HCT116 (cell line): ENCODE measurements at regions not wholly inside any gene's neighbourhood (a gene's known extent, or its start where the extent isn't known, plus 50 kb on each side); places are given as distances from the start of the nearest gene placed in this dataset.

ENCODE experiments used
- ATAC-seq: fragments of 200-7000 bp; cut with Tn5 transposase; 2 replicates; pipeline ENCODE4 v1.9.1; 2020; ENCODE audit warnings: mild to moderate bottlenecking, moderate library complexity
- BruUV-seq: library from RNA; stranded (reverse); fragments of 400-500 nt; replicated peaks from 2 replicates; lab custom pipeline; 2021; lab: Mats Ljungman, UMichigan
- CTCF ChIA-PET: fragments of 300-600 bp; sonication (Branson Sonifier 250); formaldehyde crosslinking; loops from one replicate; lab custom pipeline; 2021; ENCODE audit warnings: antibody characterized with exemption; lab: Charles Lee
- POLR2A ChIA-PET: fragments of 300-600, 350-600 bp; sonication (Branson Sonifier 250); formaldehyde crosslinking; loops from one replicate; lab custom pipeline; 2021; ENCODE audit warnings: antibody characterized with exemption; lab: Charles Lee
- RAD21 ChIA-PET, 2 experiments: fragments of 300-600 bp; sonication (Branson Sonifier 250); formaldehyde crosslinking; loops; one replicate each; lab custom pipeline; 2023; ENCODE audit warnings: low total read pairs in 2 of 2; ENCODE audit not compliant: uncharacterized antibody in 2 of 2, unreplicated experiment in 2 of 2, low non-redundant PET in 1 of 2; lab: Charles Lee
- DNase-seq: peaks from one replicate; pipeline ENCODE4 v3.0.0-alpha.2; 2010; ENCODE audit warnings: low read depth, low spot score
- H2AFZ ChIP-seq: fragments of 200-600 bp; shearing (Covaris generic), sonication (generic); 2 replicates; pipeline ENCODE4 v1.6.1; 2017; ENCODE audit warnings: low read depth, mixed run types, mixed read lengths, antibody characterized with exemption, low read length; ENCODE audit not compliant: poor library complexity, severe bottlenecking
- H3K27ac ChIP-seq: 2 replicates; pipeline ENCODE4 v1.5.1; 2012; ENCODE audit warnings: low read depth, low read length
- H3K27me3 ChIP-seq: fragments of 200-600 bp; sonication (generic); 2 replicates; pipeline ENCODE4 v1.6.1; 2016; ENCODE audit warnings: mixed run types, low read length, mixed read lengths; ENCODE audit not compliant: insufficient read depth
- H3K36me3 ChIP-seq, 2 experiments: fragments of 200-500 bp in 1 of 2; fragments of 200-600 bp in 1 of 2; sonication (Bioruptor generic) in 1 of 2; sonication (generic) in 1 of 2; 2 replicates each; pipeline versions ENCODE4 v1.5.1 to v1.6.1; 2014 to 2016; ENCODE audit warnings: low read length in 2 of 2, inconsistent platforms in 1 of 2, mixed read lengths in 1 of 2, mixed run types in 1 of 2; ENCODE audit not compliant: insufficient read depth in 2 of 2, control insufficient read depth in 1 of 2
- H3K4me1 ChIP-seq, 2 experiments: fragments of 200-600 bp in 1 of 2; sonication (generic) in 1 of 2; 2 replicates each; pipeline versions ENCODE4 v1.5.1 to v1.6.1; 2012 to 2017; ENCODE audit warnings: low read length in 2 of 2, inconsistent platforms in 1 of 2, mild to moderate bottlenecking in 1 of 2, mixed read lengths in 1 of 2, mixed run types in 1 of 2, moderate library complexity in 1 of 2; ENCODE audit not compliant: insufficient read depth in 2 of 2, control insufficient read depth in 1 of 2
- H3K4me2 ChIP-seq: fragments of 200-600 bp; sonication (generic); 2 replicates; pipeline ENCODE4 v1.6.1; 2017; ENCODE audit warnings: mixed run types, low read length, mixed read lengths
- H3K4me3 ChIP-seq, 2 experiments: fragments of 200-600 bp in 1 of 2; sonication (generic) in 1 of 2; replicated peaks in 1 of 2; 2 replicates each; pipeline ENCODE4 v1.5.1; 2011 to 2016; ENCODE audit warnings: low read length in 2 of 2, control low read depth in 1 of 2, low read depth in 1 of 2, mild to moderate bottlenecking in 1 of 2, mixed read lengths in 1 of 2, mixed run types in 1 of 2
- H3K79me2 ChIP-seq: fragments of 200-600 bp; sonication (generic); 2 replicates; pipeline ENCODE4 v1.6.1; 2017; ENCODE audit warnings: mild to moderate bottlenecking, mixed run types, low read length, moderate library complexity, mixed read lengths; ENCODE audit not compliant: insufficient read depth
- H3K9ac ChIP-seq: fragments of 200-600 bp; sonication (generic); 2 replicates; pipeline ENCODE4 v1.6.1; 2016; ENCODE audit warnings: low read length, mixed read lengths
- H3K9me2 ChIP-seq: fragments of 200-600 bp; sonication (generic), shearing (Covaris generic); 2 replicates; pipeline ENCODE4 v1.6.1; 2017; ENCODE audit warnings: mixed run types, mild to moderate bottlenecking, moderate library complexity; ENCODE audit not compliant: insufficient read depth
- H3K9me3 ChIP-seq, 2 experiments: fragments of 200-500 bp in 1 of 2; fragments of 200-600 bp in 1 of 2; sonication (Bioruptor generic) in 1 of 2; sonication (generic) in 1 of 2; 2 replicates each; pipeline ENCODE4 v1.6.1; 2014 to 2017; ENCODE audit warnings: low read length in 2 of 2, mixed read lengths in 2 of 2, inconsistent platforms in 1 of 2, low read depth in 1 of 2, mild to moderate bottlenecking in 1 of 2, mixed run types in 1 of 2, moderate library complexity in 1 of 2; ENCODE audit not compliant: control insufficient read depth in 1 of 2, insufficient read depth in 1 of 2
- H4K20me1 ChIP-seq: fragments of 200-600 bp; sonication (generic), shearing (Covaris generic); 2 replicates; pipeline ENCODE4 v1.6.1; 2017; ENCODE audit warnings: mixed run types, mild to moderate bottlenecking, moderate library complexity; ENCODE audit not compliant: insufficient read depth
- CEBPB ChIP-seq: IDR thresholded peaks from 2 replicates; pipeline ENCODE4 v1.6.1; 2012; ENCODE audit warnings: low read depth
- CTCF ChIP-seq, 3 experiments: fragments of 200-600 bp in 1 of 3; sonication (generic) in 1 of 3; IDR thresholded peaks in 2 of 3; conservative IDR thresholded peaks in 1 of 3; 2 replicates each; pipeline ENCODE4 v1.5.1; 2012 to 2017; ENCODE audit warnings: low read depth in 2 of 3, low read length in 2 of 3, antibody characterized with exemption in 1 of 3, borderline replicate concordance in 1 of 3, control low read depth in 1 of 3, mild to moderate bottlenecking in 1 of 3, mixed read lengths in 1 of 3, mixed run types in 1 of 3, moderate library complexity in 1 of 3; ENCODE audit not compliant: insufficient read depth in 1 of 3
- EZH2 ChIP-seq: fragments of 200-600 bp; sonication (generic); IDR thresholded peaks from 2 replicates; pipeline ENCODE4 v1.6.1; 2017; ENCODE audit warnings: antibody characterized with exemption, mixed run types
- EZH2phosphoT487 ChIP-seq: fragments of 200-600 bp; IDR thresholded peaks from 2 replicates; pipeline ENCODE4 v1.6.1; 2018; ENCODE audit warnings: antibody characterized with exemption, borderline replicate concordance
- MAX ChIP-seq: IDR thresholded peaks from 2 replicates; pipeline ENCODE4 v1.6.1; 2012
- POLR2AphosphoS5 ChIP-seq: IDR thresholded peaks from 2 replicates; pipeline ENCODE4 v1.6.1; 2011; ENCODE audit warnings: mild to moderate bottlenecking, low read depth, low read length, moderate library complexity
- REST ChIP-seq: IDR thresholded peaks from 2 replicates; pipeline ENCODE4 v1.6.1; 2012; ENCODE audit warnings: low read depth
- SIN3A ChIP-seq: IDR thresholded peaks from 2 replicates; pipeline ENCODE4 v1.6.1; 2012; ENCODE audit warnings: low read depth
- SRF ChIP-seq: IDR thresholded peaks from 2 replicates; pipeline ENCODE4 v1.6.1; 2012; ENCODE audit warnings: low read depth
- TCF7L2 ChIP-seq: IDR thresholded peaks from 2 replicates; pipeline ENCODE4 v1.7.0; 2011; ENCODE audit warnings: borderline replicate concordance, inconsistent platforms; ENCODE audit not compliant: insufficient read depth, insufficient read length; ENCODE audit errors: extremely low read depth
- YY1 ChIP-seq: IDR thresholded peaks from 2 replicates; pipeline ENCODE4 v1.6.1; 2011; ENCODE audit warnings: low read length, low read depth, moderate library complexity, mild to moderate bottlenecking; ENCODE audit not compliant: insufficient replicate concordance; ENCODE audit errors: extremely low read depth
- ZBTB33 ChIP-seq: IDR thresholded peaks from 2 replicates; pipeline ENCODE4 v1.6.1; 2011; ENCODE audit warnings: mild to moderate bottlenecking, low read length, moderate library complexity; ENCODE audit not compliant: insufficient replicate concordance; ENCODE audit errors: extremely low read depth
- intact Hi-C: fragments of 100-400 bp; cut with micrococcal nuclease; formaldehyde crosslinking; loops from 2 replicates; pipeline ENCODE4 v1.10.0; 2022

GRCh38 chr16:11487289-11487688 is 99.4 kb downstream of the LITAF start:
- TF ChIP-seq SRF: no peak
- no peak for TF ChIP-seq SIN3A
- TF ChIP-seq EZH2: no peak
- TF ChIP-seq MAX: no peak
- RAD21 ChIA-PET: no interaction called here
- CTCF ChIA-PET: no interaction called here
- intact Hi-C loops: no loop called here
- Histone ChIP-seq H3K4me3 (no peak overlapping the region), H3K4me2 (no peak overlapping the region), H3K79me2 (no peaks in the 10 kb centered on the region), H4K20me1 (no peaks in the 10 kb centered on the region), H3K9me3 (no peaks in the 10 kb centered on the region), H3K9me2 (no peaks in the 10 kb centered on the region), H3K27ac (no peak overlapping the region), H3K27me3 (no peaks in the 10 kb centered on the region), H3K9ac (no peak overlapping the region), H2AFZ (no peak overlapping the region), H3K4me1 (peaks cover 0 to 6% of the 10 kb centered on the region in 2 experiments; a peak in 2 of 4 replicates), H3K36me3 (no peaks in the 10 kb centered on the region)
- no peak for DNase-seq
- BruUV-seq: no TSS peak
- no peak for ATAC-seq
- POLR2A ChIA-PET: no interaction called here

- no peak for ATAC-seq
- no peak overlapping the region for H3K4me3 ChIP-seq
- DNase-seq: no peak
- H3K4me1 ChIP-seq: peaks cover 0 to 10% of the 10 kb centered on the region in 2 experiments; a peak in 3 of 4 replicates
- H3K9ac ChIP-seq: no peak overlapping the region
- H3K79me2 ChIP-seq: no peaks in the 10 kb centered on the region
- intact Hi-C loops: no loop called here
- POLR2A ChIA-PET: no interaction called here
- H3K27me3 ChIP-seq: no peaks in the 10 kb centered on the region
- RAD21 ChIA-PET: no interaction called here
- no peak overlapping the region for H3K27ac ChIP-seq
- H2AFZ ChIP-seq: no peak overlapping the region
- no peaks in the 10 kb centered on the region for H4K20me1 ChIP-seq
- H3K9me2 ChIP-seq: no peaks in the 10 kb centered on the region
- no TSS peak for BruUV-seq
- CTCF ChIA-PET: no interaction called here
- no peak overlapping the region; the same call in 1 of the 2 replicates for H3K4me2 ChIP-seq
- H3K36me3 ChIP-seq: no peaks in the 10 kb centered on the region
- H3K9me3 ChIP-seq: no peaks in the 10 kb centered on the region
- no peak for TF ChIP-seq SIN3A
- TF ChIP-seq POLR2AphosphoS5: no peak
- TF ChIP-seq ZBTB33: no peak
- no peak for TF ChIP-seq CEBPB
- TF ChIP-seq EZH2phosphoT487: no peak
- TF ChIP-seq YY1: no peak
- TF ChIP-seq REST: no peak
- no peak for TF ChIP-seq CTCF (IDR thresholded peaks at IDR 0.05 in 2 of 3, conservative IDR thresholded peaks at IDR 0.05 in 1 of 3; ENCODE audit: borderline replicate concordance in 1 of 3, insufficient read depth in 1 of 3, low read depth in 2 of 3, low read length in 2 of 3)
- no peak for TF ChIP-seq TCF7L2
- no peak for TF ChIP-seq EZH2
Measured at GRCh38 chr16:11488304-11488703, 98.4 kb downstream of the LITAF start.
